T-helper 22 cell (primary cell): ENCODE measurements at regions not wholly inside any gene's neighbourhood (a gene's known extent, or its start where the extent isn't known, plus 50 kb on each side); places are given as distances from the start of the nearest gene placed in this dataset.

Source experiments
- DNase-seq: peaks from one replicate; pipeline ENCODE4 v3.0.0-alpha.2; 2020; ENCODE audit warnings: low read depth

DNA sequence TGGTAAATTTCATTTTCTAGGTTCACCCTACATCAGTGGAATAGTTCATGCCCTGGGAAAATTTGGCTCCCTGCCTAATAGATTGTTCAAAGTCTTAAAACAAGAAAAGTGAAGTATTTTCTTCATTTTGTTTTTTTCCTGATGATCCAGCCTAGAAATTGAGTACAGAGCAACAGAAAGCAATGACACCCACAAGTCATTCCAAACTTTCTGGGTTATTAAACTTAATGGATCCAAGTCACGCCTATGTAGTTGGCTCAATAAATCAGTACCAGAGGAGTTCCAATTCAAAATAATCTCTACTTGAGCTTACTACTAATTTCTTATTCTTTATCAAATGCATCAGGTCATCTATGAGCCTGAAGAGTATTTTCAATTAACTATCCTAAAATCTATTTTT is 937.6 kb upstream of the SLIT2 start:
- no peak for DNase-seq

DNA sequence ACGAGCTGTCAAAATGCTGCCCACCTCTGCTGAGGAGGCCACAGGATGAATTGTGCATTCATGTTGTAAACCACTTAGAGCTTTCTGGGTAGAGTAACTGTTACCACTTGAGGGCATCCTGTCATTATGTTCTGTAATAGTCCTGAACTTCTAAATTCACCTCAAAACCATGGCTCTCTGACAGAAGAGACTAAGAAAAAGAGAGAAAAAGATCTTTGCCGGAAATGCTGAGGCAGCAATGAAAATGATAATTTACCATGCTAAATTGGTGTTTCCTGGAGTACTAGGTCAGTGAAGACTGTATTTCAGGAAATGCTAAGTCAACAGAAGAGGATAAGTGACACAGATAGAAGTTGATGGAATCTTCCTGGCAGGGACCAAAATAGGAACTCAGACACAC is 942.3 kb upstream of the SLIT2 start:
- no peak for DNase-seq

DNA sequence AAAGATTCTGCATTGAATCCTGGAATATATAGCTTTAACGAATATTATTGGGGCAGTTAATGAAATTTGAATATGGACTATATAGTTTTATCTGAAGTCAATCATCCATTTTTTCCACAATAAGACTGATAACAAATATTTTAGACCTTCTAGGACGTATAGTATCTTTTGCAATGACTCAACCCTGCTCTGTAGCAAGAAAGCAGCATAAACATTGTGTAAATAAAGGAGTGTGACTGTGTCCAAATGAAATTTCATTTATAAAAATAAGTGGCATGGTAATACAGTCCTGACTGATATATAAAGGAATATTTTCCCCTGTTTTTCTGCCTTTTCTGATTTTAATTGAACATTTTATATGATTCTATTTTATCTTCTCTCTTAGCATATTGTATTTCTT is 947.7 kb upstream of the SLIT2 start:
- no peak for DNase-seq

DNA sequence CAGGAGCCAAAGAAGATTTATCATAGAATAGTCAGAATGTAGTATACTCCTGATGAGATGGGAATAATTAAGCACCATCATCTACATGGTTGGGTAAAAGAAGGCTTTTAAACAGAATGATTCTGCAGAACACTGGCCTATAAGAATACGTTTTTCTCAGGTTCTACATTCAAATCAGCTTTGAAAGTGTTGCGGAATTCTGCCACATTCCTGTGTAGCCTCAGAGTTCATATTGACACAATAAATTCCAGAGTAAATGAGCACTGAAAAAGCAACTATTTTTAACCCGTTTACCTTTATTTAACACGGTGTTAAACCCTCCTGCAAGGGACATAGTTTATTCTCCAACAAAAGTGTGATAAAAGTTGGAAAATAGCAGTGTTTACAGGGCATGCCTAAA is 950.2 kb upstream of the SLIT2 start:
- DNase-seq = no peak

DNA sequence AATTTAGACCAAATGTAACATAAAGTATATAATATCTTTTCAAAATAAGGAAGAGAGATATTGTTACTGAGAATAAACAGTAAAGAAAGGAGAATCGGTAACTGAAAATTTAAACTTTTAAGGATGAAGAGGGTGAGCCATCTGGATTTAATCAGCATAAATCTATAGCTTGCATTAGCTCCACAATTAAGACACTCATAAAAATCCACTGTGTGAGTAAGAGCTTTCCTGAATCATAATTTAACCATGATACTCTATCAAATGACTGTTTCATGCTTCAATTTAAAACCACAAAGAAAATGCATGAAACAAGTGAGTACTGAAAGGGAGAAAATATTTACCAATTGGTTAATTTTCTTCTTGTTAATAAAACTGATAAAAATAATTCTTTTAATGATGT is 951.5 kb upstream of the SLIT2 start:
- DNase-seq = no peak

DNA sequence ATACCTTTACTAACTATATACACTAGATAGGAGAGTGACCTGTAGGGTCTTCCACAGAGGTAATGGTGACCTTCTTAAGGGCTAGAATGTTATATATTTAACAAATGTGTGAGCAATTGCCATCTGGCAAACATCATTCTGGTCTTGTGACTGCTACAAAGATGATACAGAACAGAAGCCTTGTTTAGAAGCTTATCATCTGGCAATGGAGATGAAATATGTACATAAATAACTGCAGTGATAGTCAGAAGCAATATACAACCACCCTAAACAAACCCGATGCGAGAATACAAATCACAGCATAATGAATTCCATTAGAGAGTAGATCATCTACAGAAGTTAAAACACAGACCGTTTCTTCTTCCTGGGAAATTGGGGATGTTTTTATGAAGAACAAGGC is 952.7 kb upstream of the SLIT2 start:
- no peak for DNase-seq

DNA sequence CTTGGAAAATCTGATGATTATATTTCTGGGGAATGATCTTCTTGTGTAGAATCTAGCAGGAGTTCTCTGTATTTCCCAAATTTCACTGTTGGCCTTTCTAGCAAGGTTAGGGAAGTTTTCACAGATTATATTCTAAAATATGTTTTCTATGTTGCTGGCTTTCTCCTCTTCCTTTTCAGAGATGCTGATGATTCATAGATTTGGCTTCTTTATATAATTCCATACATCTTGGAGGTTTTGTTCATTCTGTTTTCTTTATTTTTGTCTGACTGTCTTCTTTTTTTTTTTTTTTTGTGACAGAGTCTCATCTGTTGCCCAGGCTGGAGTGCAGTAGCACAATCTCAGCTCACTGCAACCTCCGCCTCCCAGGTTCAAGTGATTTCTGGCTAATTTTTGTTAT is 957.9 kb upstream of the SLIT2 start:
- DNase-seq = no peak

DNA sequence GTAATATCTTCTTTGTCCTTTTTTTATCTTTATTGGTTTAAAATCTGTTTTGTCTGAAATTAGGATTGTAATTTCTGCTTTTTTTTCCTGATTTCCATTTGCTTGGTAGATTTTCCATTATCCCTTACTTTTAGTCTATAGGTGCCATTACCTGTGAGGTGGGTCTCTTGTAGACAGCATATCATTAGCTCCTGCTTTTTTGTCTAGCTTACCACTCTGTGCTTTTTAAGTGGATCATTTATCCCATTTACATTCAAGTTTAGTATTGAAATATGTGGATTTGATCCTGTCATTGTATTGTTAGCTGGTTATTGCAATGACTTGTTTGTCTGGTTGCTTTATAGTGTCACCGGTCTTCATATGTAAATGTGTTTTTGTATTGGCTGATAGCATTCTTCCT is 958.6 kb upstream of the SLIT2 start:
- DNase-seq = no peak

DNA sequence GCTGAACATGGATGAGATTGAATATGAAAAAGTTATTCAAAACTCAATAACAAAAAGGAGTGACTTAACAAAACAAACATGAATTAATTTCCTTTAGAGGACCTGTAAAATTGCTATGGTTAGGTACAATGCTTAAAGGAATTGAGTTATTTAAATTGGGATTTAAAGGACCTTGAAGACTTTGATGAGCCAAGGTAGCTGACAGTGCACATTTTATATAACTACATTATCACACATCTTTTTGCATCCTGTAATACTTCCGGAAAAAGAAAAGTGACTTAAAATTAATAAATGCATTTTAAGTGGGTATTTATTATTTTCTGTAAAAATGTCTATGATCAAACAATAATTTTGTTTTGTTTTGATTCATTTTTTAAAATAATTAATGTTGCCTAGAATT is 964.8 kb upstream of the SLIT2 start:
- no peak for DNase-seq

DNA sequence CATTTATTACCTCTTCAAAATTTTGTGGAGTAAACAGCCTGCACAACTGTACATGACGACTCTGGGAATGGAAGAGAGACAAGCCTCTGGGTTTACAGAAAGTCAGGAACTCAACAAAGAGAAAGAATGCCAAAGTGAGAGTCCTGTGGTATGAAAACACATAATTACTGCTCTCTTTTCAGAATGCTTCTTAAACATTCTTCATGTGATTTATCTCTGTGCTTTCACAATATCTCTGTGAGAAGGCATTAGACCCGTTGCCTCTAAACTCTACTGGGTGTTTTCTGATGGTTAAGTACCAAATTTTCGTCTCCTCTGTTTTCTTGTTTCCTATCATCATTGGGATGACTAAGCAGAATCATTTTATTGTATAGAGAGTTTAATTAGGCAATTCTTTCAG is 966.6 kb upstream of the SLIT2 start:
- DNase-seq = no peak

DNA sequence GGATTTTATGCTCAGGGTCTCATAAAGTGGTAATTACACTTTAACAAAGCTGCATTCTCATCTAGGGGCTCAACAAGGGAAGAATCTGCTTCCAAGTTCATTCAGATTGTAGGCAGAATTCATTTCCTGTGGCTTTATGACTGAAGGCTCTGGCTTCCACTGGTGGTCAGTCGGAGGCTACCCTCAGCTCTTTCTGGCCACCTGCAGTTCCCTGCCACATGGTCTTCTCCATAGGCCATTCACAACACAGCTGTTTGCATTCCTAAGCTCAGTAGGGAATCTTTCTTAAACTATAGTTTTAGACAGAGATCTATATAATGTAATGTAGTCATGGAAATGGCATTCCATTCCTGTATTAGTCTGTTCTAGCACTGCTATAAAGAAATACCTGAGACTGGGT is 973.0 kb upstream of the SLIT2 start:
- no peak for DNase-seq

DNA sequence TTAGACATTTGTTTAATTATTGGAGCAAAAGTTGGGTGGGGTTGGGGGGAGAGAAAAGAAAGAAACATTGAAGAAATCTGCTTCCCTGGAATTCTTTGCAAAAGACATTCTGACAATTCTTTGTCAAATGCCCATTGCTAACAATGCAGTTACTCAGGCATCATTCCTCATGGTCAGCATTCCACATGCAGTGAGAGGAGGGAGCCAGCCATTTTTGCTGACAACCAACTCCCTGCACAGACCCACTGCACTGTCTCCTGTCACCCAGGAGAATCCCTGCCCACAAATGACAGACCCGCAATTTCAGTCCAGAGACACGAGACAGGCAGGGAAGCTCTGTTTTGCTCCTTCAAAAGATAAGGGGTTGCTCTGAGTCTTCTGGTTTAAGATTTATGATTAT is 985.1 kb upstream of the SLIT2 start:
- DNase-seq = no peak

DNA sequence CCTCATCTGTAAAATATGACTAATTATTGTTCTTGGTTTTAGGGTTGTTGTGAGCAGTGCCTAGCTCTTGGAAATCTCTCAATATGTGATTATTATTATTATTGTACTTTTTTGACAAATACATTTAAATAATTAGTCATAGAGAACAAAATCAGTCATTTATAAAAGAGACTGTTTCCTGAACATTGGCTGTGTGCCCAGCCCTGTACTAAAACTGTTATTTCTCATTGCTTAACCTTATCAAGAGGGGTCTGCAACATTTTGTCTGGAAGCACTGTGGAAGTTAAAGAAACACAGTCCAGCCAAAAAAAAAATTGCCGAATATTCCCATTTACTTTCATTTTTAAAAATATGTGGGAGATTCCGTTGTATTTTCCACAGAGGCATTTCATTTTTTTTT is 989.2 kb upstream of the SLIT2 start:
- DNase-seq = no peak

DNA sequence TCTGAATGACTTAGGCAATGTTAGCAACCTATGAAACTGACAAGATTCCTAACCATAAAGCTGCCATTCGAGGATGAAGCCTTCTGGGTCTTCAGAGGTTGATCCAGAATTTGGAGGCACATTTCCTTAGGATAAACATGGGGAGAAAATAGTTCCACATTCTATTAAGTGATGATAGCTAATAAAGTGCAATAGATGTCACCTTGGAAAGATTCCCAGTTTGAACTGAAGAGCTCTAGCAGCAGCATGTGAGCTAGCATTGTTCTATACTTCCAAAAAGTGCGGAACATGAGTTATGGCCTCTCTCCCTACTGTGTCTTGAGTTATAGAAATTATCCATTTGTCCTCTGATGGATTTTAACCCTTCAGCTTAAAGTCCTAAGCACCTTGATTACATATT is 991.4 kb upstream of the SLIT2 start:
- no peak for DNase-seq

DNA sequence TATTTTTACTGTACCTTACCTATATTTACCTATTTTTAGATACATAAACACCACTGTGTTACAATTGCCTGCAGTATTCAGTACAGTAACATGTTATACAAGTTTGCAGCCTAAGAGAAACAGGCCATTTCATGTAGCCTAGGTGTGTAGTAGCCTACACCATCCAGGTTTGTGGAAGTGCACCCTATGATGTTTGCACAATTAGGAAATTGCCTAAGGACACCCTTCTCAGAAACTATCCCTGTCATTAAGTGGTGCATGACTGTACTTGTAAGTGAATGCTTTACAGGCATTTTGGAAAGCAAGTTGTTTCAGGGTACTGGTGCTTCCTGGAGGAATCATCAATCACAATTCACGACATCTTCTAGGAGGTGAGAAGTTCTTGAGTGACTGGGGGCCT is 991.8 kb upstream of the SLIT2 start:
- no peak for DNase-seq

DNA sequence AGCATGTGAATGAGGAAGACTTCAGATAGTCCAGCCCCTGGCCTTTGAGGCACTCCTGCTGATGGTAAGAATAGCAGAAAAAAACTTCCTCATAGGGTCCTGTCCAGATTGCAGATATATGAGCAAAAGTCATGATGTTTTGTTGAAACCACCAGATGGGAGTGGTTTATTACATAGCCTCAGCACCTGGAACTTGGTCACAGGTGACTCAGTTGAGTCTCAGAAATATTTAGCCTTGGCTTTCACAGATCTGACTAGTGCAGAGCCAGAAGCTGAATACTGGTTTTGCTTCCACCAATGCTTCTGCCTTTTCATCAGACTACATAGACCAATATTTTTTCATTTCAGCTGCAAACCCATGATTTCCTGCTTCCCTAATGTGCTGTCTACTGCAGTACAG is 994.9 kb upstream of the SLIT2 start:
- no peak for DNase-seq

DNA sequence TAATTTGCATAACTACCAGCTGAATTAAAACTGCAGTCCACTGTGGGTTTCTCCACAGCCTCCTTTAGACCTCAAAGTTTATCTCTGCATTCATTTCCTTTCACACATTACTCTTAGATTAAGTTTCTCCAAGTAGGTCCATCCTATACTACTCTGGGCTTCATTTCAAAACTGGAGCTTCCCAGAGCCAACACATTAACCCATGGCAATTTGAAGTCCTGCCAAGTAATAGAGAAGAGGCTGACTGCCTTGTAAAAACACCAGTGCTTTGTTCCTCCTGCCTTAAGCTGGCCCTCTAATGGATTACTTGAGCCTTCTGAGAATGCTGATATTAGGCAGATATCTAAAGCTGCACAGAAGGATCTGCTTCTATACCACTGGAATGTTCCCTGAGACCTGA is 997.2 kb upstream of the SLIT2 start:
- no peak for DNase-seq

DNA sequence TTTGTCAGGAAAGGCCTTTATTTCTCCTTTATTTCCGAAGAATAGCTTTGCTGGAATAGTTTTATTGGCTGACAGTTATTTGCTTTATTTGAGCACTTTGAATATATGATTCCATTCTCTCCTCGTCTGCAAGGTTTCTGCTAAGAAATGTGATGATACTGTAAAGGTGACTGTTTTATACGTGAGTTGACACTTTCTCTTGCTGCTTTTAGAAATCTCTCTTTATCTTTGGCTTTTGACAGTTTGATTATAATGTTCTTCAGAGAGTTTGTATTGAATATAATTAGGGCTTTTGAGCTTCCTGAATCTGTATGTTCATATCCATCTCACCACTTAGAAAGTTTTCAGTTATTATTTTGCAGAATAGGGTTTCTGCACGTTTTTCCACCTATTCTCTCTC is 1003.7 kb upstream of the SLIT2 start:
- no peak for DNase-seq

DNA sequence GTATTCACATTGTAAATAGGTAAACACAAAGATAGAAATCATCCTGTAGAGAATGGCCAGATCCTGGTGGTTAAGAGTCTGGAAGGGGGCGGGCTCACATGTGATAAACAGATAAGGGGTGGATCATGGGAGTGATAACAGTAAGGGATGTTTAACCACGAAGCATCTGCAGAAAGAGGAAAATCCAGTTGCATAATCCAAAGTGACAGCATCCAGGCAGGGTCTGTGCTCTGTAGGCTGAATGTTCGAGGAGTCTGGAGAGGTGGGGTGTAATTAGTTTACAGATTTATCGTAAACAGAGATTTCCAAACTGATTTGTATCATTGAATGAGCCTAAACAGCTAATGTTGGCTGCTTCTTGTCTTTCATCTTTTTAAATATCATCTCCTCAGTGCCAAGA is 1009.8 kb upstream of the SLIT2 start:
- no peak for DNase-seq

DNA sequence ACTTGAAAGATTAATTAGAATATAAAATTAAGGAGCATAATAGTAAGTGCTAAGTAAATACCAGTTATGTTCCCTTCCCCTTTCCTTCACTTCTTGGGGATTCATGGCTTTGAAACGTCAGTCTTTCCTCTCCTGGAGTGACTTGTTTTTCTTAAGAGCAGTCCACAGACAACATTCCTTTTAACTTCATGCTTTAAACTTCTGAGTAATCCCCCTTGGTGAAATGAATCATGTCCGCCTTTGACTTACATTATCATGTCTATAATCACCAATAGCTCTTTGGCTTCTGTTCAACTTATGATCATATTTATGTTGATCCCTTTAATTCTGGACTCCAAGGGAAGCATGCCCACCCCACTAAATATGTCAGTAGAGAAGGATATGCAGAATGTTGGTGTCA is 1012.1 kb upstream of the SLIT2 start:
- no peak for DNase-seq

DNA sequence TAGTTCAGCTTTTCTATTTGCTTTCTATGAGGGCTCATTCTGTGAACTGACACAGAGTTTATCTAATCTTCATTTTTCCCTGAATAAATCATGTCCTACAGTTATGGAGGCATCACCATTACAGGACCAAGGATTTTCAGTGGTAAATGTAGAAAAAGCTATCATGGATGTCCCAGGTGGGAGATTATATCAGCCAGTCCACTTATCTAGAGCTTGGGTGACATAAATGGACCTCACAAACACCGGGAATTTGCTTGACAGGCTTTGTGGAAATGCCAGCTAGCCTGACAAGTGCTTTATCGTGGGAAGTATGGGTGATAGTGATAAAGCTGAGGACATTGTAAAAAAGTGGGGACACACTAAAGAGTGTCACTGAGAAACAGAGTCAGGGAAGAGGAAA is 1015.2 kb upstream of the SLIT2 start:
- no peak for DNase-seq

DNA sequence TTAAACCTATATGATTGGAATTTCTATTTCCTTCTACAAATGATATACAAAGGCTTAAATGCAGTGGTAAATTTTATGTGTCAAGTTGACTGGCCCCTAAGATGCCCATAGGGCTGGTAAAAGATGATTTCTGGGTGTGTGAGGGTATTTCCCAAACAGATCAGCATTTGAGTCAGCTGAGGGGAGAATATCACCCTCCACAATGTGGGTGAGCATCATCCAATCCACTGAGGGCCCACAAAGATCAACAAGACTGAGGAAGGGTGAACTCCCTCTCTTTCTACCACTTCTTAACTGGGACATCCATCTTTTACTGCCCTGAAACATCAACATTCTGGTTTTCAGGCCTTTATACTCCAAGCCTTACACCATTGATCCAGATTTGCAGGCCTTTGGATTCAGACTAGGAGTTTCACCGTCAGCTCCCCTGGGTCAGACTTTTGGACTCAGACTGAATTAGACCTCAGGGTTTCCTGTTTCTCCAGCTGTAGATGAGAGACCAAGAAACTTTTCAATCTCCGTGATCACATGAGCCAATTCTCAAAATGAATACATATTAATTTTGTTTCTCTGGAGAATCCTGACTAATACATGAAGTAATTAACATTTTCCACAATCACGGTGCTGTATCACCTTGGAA is 1020.7 kb upstream of the SLIT2 start:
- DNase-seq = no peak

DNA sequence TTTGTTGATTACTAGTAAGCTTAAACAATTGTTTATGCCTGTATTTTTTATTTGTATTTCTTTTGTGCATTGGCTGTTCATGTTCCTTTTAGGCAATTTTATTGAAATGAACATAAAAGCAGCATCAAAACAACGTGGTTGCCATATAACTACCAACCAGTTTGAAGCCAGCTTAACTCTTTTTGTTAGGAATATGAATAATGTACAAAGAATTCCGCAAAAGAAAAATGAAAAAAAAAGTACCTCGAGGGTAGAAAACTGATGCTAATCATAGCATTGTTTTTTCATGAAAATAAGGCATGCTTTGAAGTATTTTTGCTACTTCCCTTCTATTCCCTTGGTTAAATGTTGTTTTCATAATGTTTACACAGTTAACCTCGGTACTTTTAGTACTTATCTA is 1024.0 kb upstream of the SLIT2 start:
- DNase-seq = no peak

DNA sequence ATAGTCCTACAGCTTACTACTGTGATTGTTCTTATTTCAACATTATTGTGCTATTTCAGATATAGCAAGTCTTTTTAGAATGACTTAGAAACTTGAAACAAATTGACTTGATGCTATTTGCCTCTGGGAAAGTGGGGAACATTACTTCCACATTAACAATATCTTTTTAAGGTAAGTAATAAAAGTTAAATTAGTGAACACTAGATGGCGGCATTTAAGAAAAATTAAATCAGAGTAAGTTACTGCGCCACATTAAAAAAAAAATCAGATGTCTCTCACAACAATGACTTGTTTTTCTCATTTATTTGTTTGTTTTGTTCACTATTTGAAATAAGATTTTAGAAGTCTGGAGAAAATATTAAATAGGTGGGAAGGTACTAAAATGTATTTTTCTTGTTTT is 1026.9 kb upstream of the SLIT2 start:
- no peak for DNase-seq

DNA sequence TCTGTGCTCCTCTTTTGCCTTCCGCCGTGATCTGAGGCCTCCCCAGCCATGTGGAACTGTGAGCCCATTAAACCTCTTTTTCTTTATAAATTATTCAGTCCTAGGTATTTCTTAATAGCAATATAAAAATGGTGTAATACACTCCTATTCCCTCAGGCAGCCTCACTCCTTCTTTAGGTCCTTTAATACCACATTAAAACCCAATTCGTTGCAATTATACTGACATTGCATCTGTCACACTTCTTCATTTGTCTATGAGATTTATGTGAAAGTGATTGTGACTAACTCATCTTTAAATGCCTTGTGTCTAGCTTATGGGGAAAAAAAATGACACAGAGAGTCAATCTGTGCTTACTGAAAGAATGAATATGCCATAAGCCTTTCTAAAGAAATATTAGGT is 1035.2 kb upstream of the SLIT2 start:
- no peak for DNase-seq
